ENCODE measurements at regions not wholly inside any gene's neighbourhood (a gene's known extent, or its start where the extent isn't known, plus 50 kb on each side); places are given as distances from the start of the nearest gene placed in this dataset.

- Histone ChIP-seq H3K4me2 (ENCODE audit: low read length) (no peak overlapping the region), H4K20me1 (ENCODE audit: control insufficient read depth, insufficient read depth, low read depth, low read length) (no peaks in the 10 kb centered on the region), H3K36me3 (ENCODE audit: control insufficient read depth, low read length) (no peaks in the 10 kb centered on the region), H3F3A (ENCODE audit: control insufficient read depth, insufficient read depth) (no peaks in the 10 kb centered on the region), H3K4me3 (ENCODE audit: low read length) (no peak overlapping the region), H3K27ac (ENCODE audit: low read depth, low read length) (no peak overlapping the region), H3K27me3 (ENCODE audit: control insufficient read depth, low read length) (peaks cover 47% of the 10 kb centered on the region), H3K9me2 (replicated peaks; ENCODE audit: control insufficient read depth, low read length) (no peaks in the 10 kb centered on the region), H3K79me2 (ENCODE audit: control insufficient read depth, low read length) (no peaks in the 10 kb centered on the region), H3K4me1 (ENCODE audit: control insufficient read depth, low read length) (no peaks in the 10 kb centered on the region), H3K9me3 (ENCODE audit: control insufficient read depth, insufficient read depth, low read length) (no peaks in the 10 kb centered on the region)
- TF ChIP-seq CTCF (IDR thresholded peaks at IDR 0.05; ENCODE audit: low read depth, low read length, poor library complexity, severe bottlenecking), result no peak
- TF ChIP-seq EZH2phosphoT487 (IDR thresholded peaks at IDR 0.05; ENCODE audit: borderline replicate concordance, low read length), result no peak
Observed at GRCh38 chr11:128153697-128154048, 433.7 kb downstream of the ETS1 start.

- H3K9me2 ChIP-seq (replicated peaks; ENCODE audit: control insufficient read depth, low read length), result no peaks in the 10 kb centered on the region
- H3K4me1 ChIP-seq (ENCODE audit: control insufficient read depth, low read length), result no peaks in the 10 kb centered on the region
- no peaks in the 10 kb centered on the region for H3F3A ChIP-seq (ENCODE audit: control insufficient read depth, insufficient read depth)
- no peak overlapping the region for H3K4me2 ChIP-seq (ENCODE audit: low read length)
- H3K79me2 ChIP-seq (ENCODE audit: control insufficient read depth, low read length), result no peaks in the 10 kb centered on the region
- H4K20me1 ChIP-seq (ENCODE audit: control insufficient read depth, insufficient read depth, low read depth, low read length), result no peaks in the 10 kb centered on the region
- no peaks in the 10 kb centered on the region for H3K9me3 ChIP-seq (ENCODE audit: control insufficient read depth, insufficient read depth, low read length)
- no peak overlapping the region for H3K27ac ChIP-seq (ENCODE audit: low read depth, low read length)
- no peak for TF ChIP-seq CTCF (IDR thresholded peaks at IDR 0.05; ENCODE audit: low read depth, low read length, poor library complexity, severe bottlenecking)
- TF ChIP-seq EZH2phosphoT487 (IDR thresholded peaks at IDR 0.05; ENCODE audit: borderline replicate concordance, low read length), result no peak
- H3K4me3 ChIP-seq (ENCODE audit: low read length), result no peak overlapping the region
- H3K27me3 ChIP-seq (ENCODE audit: control insufficient read depth, low read length), result peaks cover 47% of the 10 kb centered on the region
- no peaks in the 10 kb centered on the region for H3K36me3 ChIP-seq (ENCODE audit: control insufficient read depth, low read length)
Observed at GRCh38 chr11:128152796-128153696, 434.3 kb downstream of the ETS1 start.

- Histone ChIP-seq H3K27me3 (ENCODE audit: control insufficient read depth, low read length) (peaks cover 48% of the 10 kb centered on the region), H3F3A (ENCODE audit: control insufficient read depth, insufficient read depth) (no peaks in the 10 kb centered on the region)
Observed at GRCh38 chr11:128151780-128152179, 435.6 kb downstream of the ETS1 start.

More at GRCh38 chr11:128151780-128152179, 435.6 kb downstream of the ETS1 start:
- Histone ChIP-seq H3K4me2 (ENCODE audit: low read length) (no peak overlapping the region), H3K4me1 (ENCODE audit: control insufficient read depth, low read length) (no peaks in the 10 kb centered on the region), H3K4me3 (ENCODE audit: low read length) (no peak overlapping the region), H3K9me3 (ENCODE audit: control insufficient read depth, insufficient read depth, low read length) (no peaks in the 10 kb centered on the region), H3K9me2 (replicated peaks; ENCODE audit: control insufficient read depth, low read length) (no peaks in the 10 kb centered on the region), H3K36me3 (ENCODE audit: control insufficient read depth, low read length) (no peaks in the 10 kb centered on the region), H3K79me2 (ENCODE audit: control insufficient read depth, low read length) (no peaks in the 10 kb centered on the region), H3K27ac (ENCODE audit: low read depth, low read length) (no peak overlapping the region), H4K20me1 (ENCODE audit: control insufficient read depth, insufficient read depth, low read depth, low read length) (no peaks in the 10 kb centered on the region)
- TF ChIP-seq CTCF (IDR thresholded peaks at IDR 0.05; ENCODE audit: low read depth, low read length, poor library complexity, severe bottlenecking) (no peak), EZH2phosphoT487 (IDR thresholded peaks at IDR 0.05; ENCODE audit: borderline replicate concordance, low read length) (no peak)

All from DOHH2 (cell line).